Esophagus squamous epithelium (tissue), 5 donors: ENCODE measurements at regions not wholly inside any gene's neighbourhood (a gene's known extent, or its start where the extent isn't known, plus 50 kb on each side); places are given as distances from the start of the nearest gene placed in this dataset.
"Not testable (repeated sequence)": the region's sequence is repeated elsewhere in the genome, so short reads cannot be mapped to it uniquely, and the experiment has no call there.

Experiments
- DNase-seq: peaks from one replicate; lab custom pipeline; 2025; lab: John Stamatoyannopoulos, UW
- H3K27ac ChIP-seq, 4 donors: fragments of 200-600 bp; sonication (generic); one replicate each; pipeline ENCODE4 v1.5.1; 2016 to 2019; ENCODE audit warnings: mild to moderate bottlenecking in 1 of 4
- H3K27me3 ChIP-seq, 4 donors: fragments of 200-600 bp; sonication (generic); 1 replicate in 3 of 4; 2 replicates in 1 of 4; pipeline versions ENCODE4 v1.5.1 to v1.6.0; 2017 to 2021; ENCODE audit warnings: antibody characterized with exemption in 1 of 4
- H3K36me3 ChIP-seq, 3 donors: fragments of 200-600 bp; sonication (generic); one replicate each; pipeline ENCODE4 v1.5.1; 2016 to 2019
- H3K4me1 ChIP-seq, 3 donors: fragments of 200-600 bp; sonication (generic); one replicate each; pipeline ENCODE4 v1.5.1; 2017 to 2019
- H3K4me3 ChIP-seq, 4 donors: fragments of 200-600 bp; sonication (generic); 1 replicate in 3 of 4; 2 replicates in 1 of 4; pipeline ENCODE4 v1.5.1; 2016 to 2019; ENCODE audit warnings: mild to moderate bottlenecking in 2 of 4, moderate library complexity in 1 of 4
- H3K9me3 ChIP-seq, 3 donors: fragments of 200-600 bp; sonication (generic); one replicate each; pipeline ENCODE4 v1.5.1; 2016 to 2019
- CTCF ChIP-seq, 6 experiments: fragments of 450-650 bp in 4 of 6; fragments of 200-600 bp in 2 of 6; sonication (generic) in 2 of 6; IDR thresholded peaks; one replicate each; pipeline ENCODE4 v1.5.1; 2016 to 2019; ENCODE audit warnings: antibody characterized with exemption in 6 of 6, mild to moderate bottlenecking in 4 of 6, moderate library complexity in 4 of 6
- POLR2A ChIP-seq, 4 donors: fragments of 450-650 bp; IDR thresholded peaks; one replicate each; pipeline ENCODE4 v1.6.1; 2017; ENCODE audit warnings: antibody characterized with exemption in 4 of 4, mild to moderate bottlenecking in 4 of 4, moderate library complexity in 3 of 4
- WGBS, 2 donors: methylation state at CpG; one replicate each; pipeline ENCODE4 v1.1.5; 2018; 5-methylcytosine and 5-hydroxymethylcytosine counted together
- intact Hi-C: fragments of 100-400 bp; cut with DNase I; formaldehyde crosslinking; loops from one replicate; pipeline ENCODE4 v1.15.0; 2022
- donor health status: DM: yes; HTN: yes; CAD: no.

GRCh38 chr1:121519756-121520286 is 335.0 kb downstream of the SRGAP2C start:
- DNase-seq, H3K9me3 ChIP-seq, H3K36me3 ChIP-seq, intact Hi-C loops: not testable (repeated sequence)
- TF ChIP-seq POLR2A (IDR thresholded peaks at IDR 0.05), result peak in 1 of 4 donors; percentile 9
- H3K4me1 ChIP-seq, result peaks cover 0 to 15% (median 0%) of the 10 kb centered on the region in 3 donors
- peaks cover 0 to 56% (median 0%) of the 10 kb centered on the region in 4 donors for H3K27me3 ChIP-seq
- peak overlapping the region; percentile 30 to 67 (median 44) for H3K4me3 ChIP-seq
- 48 to 50% methylated on average over 18 to 19 of the region's 19 CpGs for WGBS, 2 donors
- H3K27ac ChIP-seq, result peak overlapping the region in 2 of 4 donors; percentile 71 to 75

- Histone ChIP-seq H3K36me3 (no peaks in the 10 kb centered on the region), H3K27ac (no peak overlapping the region), H3K4me3 (no peak overlapping the region), H3K9me3 (no peaks in the 10 kb centered on the region), H3K27me3 (peaks cover 0 to 52% (median 0%) of the 10 kb centered on the region in 4 donors), H3K4me1 (peaks cover 0 to 15% (median 0%) of the 10 kb centered on the region in 3 donors)
- WGBS, 2 donors, result 43 to 64% methylated on average over 4 to 5 of the region's 5 CpGs
- no peak for DNase-seq
- TF ChIP-seq POLR2A (IDR thresholded peaks at IDR 0.05) (no peak), CTCF (IDR thresholded peaks at IDR 0.05) (no peak)
- intact Hi-C loops, result no loop called here
Measured at GRCh38 chr1:121522061-121522759, 337.4 kb downstream of the SRGAP2C start.

GRCh38 chr1:121523112-121523511 is 338.3 kb downstream of the SRGAP2C start:
- 80 to 88% methylated on average over 4 of the region's 4 CpGs for WGBS, 2 donors
- intact Hi-C loops, DNase-seq, H3K36me3 ChIP-seq, H3K27ac ChIP-seq, H3K4me3 ChIP-seq, H3K9me3 ChIP-seq: not testable (repeated sequence)
- Histone ChIP-seq H3K27me3 (peaks cover 0 to 46% (median 0%) of the 10 kb centered on the region in 4 donors), H3K4me1 (peaks cover 0 to 15% (median 0%) of the 10 kb centered on the region in 3 donors)

- H3K9me3 ChIP-seq, result no peaks in the 10 kb centered on the region
- H3K27ac ChIP-seq, result no peak overlapping the region
- no peaks in the 10 kb centered on the region for H3K4me1 ChIP-seq
- intact Hi-C loops, result no loop called here
- TF ChIP-seq POLR2A (IDR thresholded peaks at IDR 0.05), result no peak
- WGBS, 2 donors, result 70 to 72% methylated on average over 4 of the region's 4 CpGs
- no peak for DNase-seq
- peaks cover 0 to 24% (median 0%) of the 10 kb centered on the region in 4 donors for H3K27me3 ChIP-seq
- H3K36me3 ChIP-seq, result no peaks in the 10 kb centered on the region
- no peak overlapping the region for H3K4me3 ChIP-seq
Measured at GRCh38 chr1:121525355-121525754, 340.6 kb downstream of the SRGAP2C start.

- DNase-seq, H3K27me3 ChIP-seq, H3K9me3 ChIP-seq, H3K27ac ChIP-seq, H3K4me3 ChIP-seq, H3K4me1 ChIP-seq, H3K36me3 ChIP-seq, intact Hi-C loops: not testable (repeated sequence)
Measured at GRCh38 chr1:121528958-121529357, 344.2 kb downstream of the SRGAP2C start.

GRCh38 chr1:121530026-121530425 is 345.3 kb downstream of the SRGAP2C start:
- H3K27ac ChIP-seq, H3K4me1 ChIP-seq, H3K27me3 ChIP-seq, H3K4me3 ChIP-seq, DNase-seq, intact Hi-C loops, H3K36me3 ChIP-seq, H3K9me3 ChIP-seq: not testable (repeated sequence)
- WGBS, 2 donors, result 43 to 50% methylated on average over 2 of the region's 2 CpGs

- WGBS, 2 donors, result 71 to 75% methylated on average over 5 of the region's 5 CpGs
- intact Hi-C loops, H3K4me3 ChIP-seq, H3K4me1 ChIP-seq, DNase-seq, H3K36me3 ChIP-seq, H3K27me3 ChIP-seq, H3K9me3 ChIP-seq, H3K27ac ChIP-seq: not testable (repeated sequence)
Measured at GRCh38 chr1:121531747-121532146, 347.0 kb downstream of the SRGAP2C start.

GRCh38 chr1:121538148-121538547 is 353.4 kb downstream of the SRGAP2C start:
- WGBS, 2 donors, result 68 to 83% methylated on average over 8 to 14 of the region's 14 CpGs
- H3K9me3 ChIP-seq, H3K27ac ChIP-seq, intact Hi-C loops, DNase-seq, H3K4me3 ChIP-seq, H3K36me3 ChIP-seq, H3K27me3 ChIP-seq, H3K4me1 ChIP-seq: not testable (repeated sequence)
